ENCODE measurements at regions not wholly inside any gene's neighbourhood (a gene's known extent, or its start where the extent isn't known, plus 50 kb on each side); places are given as distances from the start of the nearest gene placed in this dataset.

GRCh38 chr1:244239261-244239770, 188.2 kb downstream of the ZBTB18 start:
- DNase-seq (ENCODE audit: low read depth, low spot score) (peak; percentile 16), ATAC-seq (peak; percentile 63), FAIRE-seq (peak; percentile 68)
- 91% methylated on average over 4 of the region's 4 CpGs for WGBS (ENCODE audit: insufficient coverage, insufficient replicate concordance, low lambda C conversion rate, missing lambda C conversion rate)
- H3K27ac ChIP-seq (ENCODE audit: control insufficient read depth, insufficient read depth): peak overlapping the region; percentile 24; the same call in 1 of the 2 replicates
- H3K4me3 ChIP-seq: no peak overlapping the region
- H3K4me1 ChIP-seq (ENCODE audit: control insufficient read depth, insufficient read depth, low read length): peaks cover 7% of the 10 kb centered on the region
- no peaks in the 10 kb centered on the region for H3K27me3 ChIP-seq (replicated peaks in 1 of 2; ENCODE audit: control insufficient read depth in 2 of 2, insufficient read depth in 2 of 2, low read length in 1 of 2)
- ChIA-PET RAD21 (ENCODE audit: unreplicated experiment) (no interaction called here), CTCF (interaction anchor here (0.9 kb wide), 1 partner anchor 365 kb away, joined by 3 read pairs; no protein-coding TSS in a partner anchor), SMC1A (ENCODE audit: uncharacterized antibody, unreplicated experiment) (interaction anchor here (0.8 to 1.3 kb wide), 3 partner anchors 12 to 60 kb away, joined by 3 to 5 read pairs (median 3); no protein-coding TSS in a partner anchor), POLR2A (no interaction called here)
- no peaks in the 10 kb centered on the region for H3K36me3 ChIP-seq (ENCODE audit: control insufficient read depth in 2 of 2, insufficient read depth in 2 of 2, low read length in 1 of 2)
- H3K4me2 ChIP-seq (ENCODE audit: control insufficient read depth, insufficient read depth): no peak overlapping the region; the same call in 1 of the 2 replicates
- no peaks in the 10 kb centered on the region; the same call in 2 of the 3 replicates for H3K9me3 ChIP-seq (replicated peaks; ENCODE audit: control insufficient read depth, insufficient read depth, low read length)
- no TSS peak for BruUV-seq (replicated peaks)
- H3K79me2 ChIP-seq (ENCODE audit: control insufficient read depth, insufficient read depth, low read length): no peaks in the 10 kb centered on the region
- intact Hi-C loops (cut with micrococcal nuclease; ENCODE audit: unreplicated experiment) (no loop called here), in situ Hi-C loops (cut with MboI) (no loop called here)
- H4K20me1 ChIP-seq (ENCODE audit: control insufficient read depth, insufficient read depth): no peaks in the 10 kb centered on the region
- peak overlapping the region; percentile 71 for H2AFZ ChIP-seq (ENCODE audit: control insufficient read depth, low read depth, low read length)
- H3K9ac ChIP-seq (ENCODE audit: control insufficient read depth, insufficient read depth, low read length): no peak overlapping the region
- no peak for TF ChIP-seq IRF3 (IDR thresholded peaks at IDR 0.05)
- TF ChIP-seq BMI1 (IDR thresholded peaks at IDR 0.05; ENCODE audit: borderline replicate concordance): no peak
- TF ChIP-seq SMC3 (IDR thresholded peaks at IDR 0.05; ENCODE audit: borderline replicate concordance, low read length): no peak
- no peak for TF ChIP-seq NR2C1 (IDR thresholded peaks at IDR 0.05)
- TF ChIP-seq PAX5 (IDR thresholded peaks at IDR 0.05; ENCODE audit: borderline replicate concordance, low read depth, low read length): no peak
- no peak for TF ChIP-seq NFXL1 (IDR thresholded peaks at IDR 0.05; ENCODE audit: borderline replicate concordance)
- no peak for TF ChIP-seq EGR1 (IDR thresholded peaks at IDR 0.05; ENCODE audit: borderline replicate concordance in 1 of 2, low read depth in 2 of 2, low read length in 2 of 2)
- TF ChIP-seq EP300 (IDR thresholded peaks at IDR 0.05; ENCODE audit: borderline replicate concordance in 1 of 2, control insufficient read depth in 1 of 2, low read depth in 2 of 2, low read length in 2 of 2): no peak
